ENCODE measurements at regions not wholly inside any gene's neighbourhood (a gene's known extent, or its start where the extent isn't known, plus 50 kb on each side); places are given as distances from the start of the nearest gene placed in this dataset.
"Not testable (repeated sequence)": the region's sequence is repeated elsewhere in the genome, so short reads cannot be mapped to it uniquely, and the experiment has no call there.

GRCh38 chr2:234172066-234172465, 121.6 kb downstream of the SPP2 start:
- Histone ChIP-seq H3K4me1 (ENCODE audit: control insufficient read depth, extremely low read depth, insufficient read depth, low read length) (no peaks in the 10 kb centered on the region), H3K9ac (ENCODE audit: insufficient read depth, low read length) (no peak overlapping the region), H3K9me3 (ENCODE audit: control insufficient read depth, insufficient read depth, low read depth, low read length) (no peaks in the 10 kb centered on the region), H4K20me1 (ENCODE audit: control insufficient read depth, extremely low read depth, insufficient read depth, low read length) (no peaks in the 10 kb centered on the region), H3K4me3 (replicated peaks in 1 of 4; ENCODE audit: control extremely low read depth in 1 of 4, insufficient read depth in 1 of 4, low read depth in 3 of 4, low read length in 4 of 4) (no peak overlapping the region), H3K4me2 (ENCODE audit: extremely low read depth, insufficient read depth, low read length) (no peak overlapping the region), H3K27me3 (ENCODE audit: control insufficient read depth, insufficient read depth, low read length) (no peaks in the 10 kb centered on the region), H3K79me2 (ENCODE audit: control insufficient read depth, insufficient read depth, low read length) (no peaks in the 10 kb centered on the region), H3K27ac (ENCODE audit: insufficient read depth, low read length) (no peak overlapping the region), H2AFZ (ENCODE audit: low read length) (no peak overlapping the region), H3K36me3 (ENCODE audit: control insufficient read depth, insufficient read depth, low read length) (no peaks in the 10 kb centered on the region)
- TF ChIP-seq, protein P1, sequence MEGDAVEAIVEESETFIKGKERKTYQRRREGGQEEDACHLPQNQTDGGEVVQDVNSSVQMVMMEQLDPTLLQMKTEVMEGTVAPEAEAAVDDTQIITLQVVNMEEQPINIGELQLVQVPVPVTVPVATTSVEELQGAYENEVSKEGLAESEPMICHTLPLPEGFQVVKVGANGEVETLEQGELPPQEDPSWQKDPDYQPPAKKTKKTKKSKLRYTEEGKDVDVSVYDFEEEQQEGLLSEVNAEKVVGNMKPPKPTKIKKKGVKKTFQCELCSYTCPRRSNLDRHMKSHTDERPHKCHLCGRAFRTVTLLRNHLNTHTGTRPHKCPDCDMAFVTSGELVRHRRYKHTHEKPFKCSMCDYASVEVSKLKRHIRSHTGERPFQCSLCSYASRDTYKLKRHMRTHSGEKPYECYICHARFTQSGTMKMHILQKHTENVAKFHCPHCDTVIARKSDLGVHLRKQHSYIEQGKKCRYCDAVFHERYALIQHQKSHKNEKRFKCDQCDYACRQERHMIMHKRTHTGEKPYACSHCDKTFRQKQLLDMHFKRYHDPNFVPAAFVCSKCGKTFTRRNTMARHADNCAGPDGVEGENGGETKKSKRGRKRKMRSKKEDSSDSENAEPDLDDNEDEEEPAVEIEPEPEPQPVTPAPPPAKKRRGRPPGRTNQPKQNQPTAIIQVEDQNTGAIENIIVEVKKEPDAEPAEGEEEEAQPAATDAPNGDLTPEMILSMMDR (conservative IDR thresholded peaks at IDR 0.05 in 1 of 2, IDR thresholded peaks at IDR 0.05 in 1 of 2; ENCODE audit: low read depth in 1 of 2, low read length in 2 of 2): no peak
- TF ChIP-seq EZH2 (IDR thresholded peaks at IDR 0.05; ENCODE audit: low read length, missing control alignments): no peak
- no peak for DNase-seq (ENCODE audit: low read depth in 2 of 2)

GRCh38 chr2:234171666-234172065, 121.2 kb downstream of the SPP2 start:
- Histone ChIP-seq H4K20me1 (ENCODE audit: control insufficient read depth, extremely low read depth, insufficient read depth, low read length) (no peaks in the 10 kb centered on the region), H3K4me1 (ENCODE audit: control insufficient read depth, extremely low read depth, insufficient read depth, low read length) (no peaks in the 10 kb centered on the region), H3K4me2 (ENCODE audit: extremely low read depth, insufficient read depth, low read length) (no peak overlapping the region), H3K4me3 (replicated peaks in 1 of 4; ENCODE audit: control extremely low read depth in 1 of 4, insufficient read depth in 1 of 4, low read depth in 3 of 4, low read length in 4 of 4) (no peak overlapping the region), H3K9ac (ENCODE audit: insufficient read depth, low read length) (no peak overlapping the region), H3K79me2 (ENCODE audit: control insufficient read depth, insufficient read depth, low read length) (no peaks in the 10 kb centered on the region), H3K36me3 (ENCODE audit: control insufficient read depth, insufficient read depth, low read length) (no peaks in the 10 kb centered on the region), H2AFZ (ENCODE audit: low read length) (no peak overlapping the region), H3K9me3 (ENCODE audit: control insufficient read depth, insufficient read depth, low read depth, low read length) (no peaks in the 10 kb centered on the region), H3K27me3 (ENCODE audit: control insufficient read depth, insufficient read depth, low read length) (no peaks in the 10 kb centered on the region), H3K27ac (ENCODE audit: insufficient read depth, low read length) (no peak overlapping the region)
- TF ChIP-seq, protein P1 (conservative IDR thresholded peaks at IDR 0.05 in 1 of 2, IDR thresholded peaks at IDR 0.05 in 1 of 2; ENCODE audit: low read depth in 1 of 2, low read length in 2 of 2): no peak
- no peak for TF ChIP-seq EZH2 (IDR thresholded peaks at IDR 0.05; ENCODE audit: low read length, missing control alignments)
- DNase-seq (ENCODE audit: low read depth in 2 of 2): no peak

DNA sequence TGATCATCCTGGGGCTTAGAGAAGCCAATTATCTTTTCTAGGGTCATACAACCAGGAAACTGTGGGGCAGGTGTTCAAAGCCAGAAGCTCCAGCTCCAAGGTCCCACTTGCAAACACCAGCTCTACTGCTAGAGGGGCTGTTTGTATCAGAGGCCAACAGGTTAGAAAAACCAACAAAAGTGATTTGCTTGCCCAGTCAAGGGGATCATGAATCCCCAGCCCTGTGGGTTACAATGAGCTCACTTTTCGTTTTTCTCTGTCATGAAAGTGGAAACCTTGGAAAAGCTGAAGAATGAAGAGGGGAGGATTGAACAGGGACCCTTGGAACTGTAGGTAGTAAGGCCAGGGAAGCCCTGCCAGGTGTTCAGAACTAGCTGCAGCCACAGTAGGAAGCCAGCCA, 119.2 kb downstream of the SPP2 start:
- Histone ChIP-seq H3K36me3 (ENCODE audit: control insufficient read depth, insufficient read depth, low read length) (no peaks in the 10 kb centered on the region), H3K4me3 (replicated peaks in 1 of 4; ENCODE audit: control extremely low read depth in 1 of 4, insufficient read depth in 1 of 4, low read depth in 3 of 4, low read length in 4 of 4) (no peak overlapping the region), H3K9me3 (ENCODE audit: control insufficient read depth, insufficient read depth, low read depth, low read length) (no peaks in the 10 kb centered on the region), H3K79me2 (ENCODE audit: control insufficient read depth, insufficient read depth, low read length) (no peaks in the 10 kb centered on the region), H3K4me2 (ENCODE audit: extremely low read depth, insufficient read depth, low read length) (no peak overlapping the region), H3K27me3 (ENCODE audit: control insufficient read depth, insufficient read depth, low read length) (no peaks in the 10 kb centered on the region), H3K4me1 (ENCODE audit: control insufficient read depth, extremely low read depth, insufficient read depth, low read length) (no peaks in the 10 kb centered on the region), H3K9ac (ENCODE audit: insufficient read depth, low read length) (no peak overlapping the region), H2AFZ (ENCODE audit: low read length) (no peak overlapping the region), H4K20me1 (ENCODE audit: control insufficient read depth, extremely low read depth, insufficient read depth, low read length) (no peaks in the 10 kb centered on the region), H3K27ac (ENCODE audit: insufficient read depth, low read length) (no peak overlapping the region)
- DNase-seq (ENCODE audit: low read depth in 2 of 2): no peak
- TF ChIP-seq, protein P1 (conservative IDR thresholded peaks at IDR 0.05 in 1 of 2, IDR thresholded peaks at IDR 0.05 in 1 of 2; ENCODE audit: low read depth in 1 of 2, low read length in 2 of 2): no peak
- no peak for TF ChIP-seq EZH2 (IDR thresholded peaks at IDR 0.05; ENCODE audit: low read length, missing control alignments)

DNA sequence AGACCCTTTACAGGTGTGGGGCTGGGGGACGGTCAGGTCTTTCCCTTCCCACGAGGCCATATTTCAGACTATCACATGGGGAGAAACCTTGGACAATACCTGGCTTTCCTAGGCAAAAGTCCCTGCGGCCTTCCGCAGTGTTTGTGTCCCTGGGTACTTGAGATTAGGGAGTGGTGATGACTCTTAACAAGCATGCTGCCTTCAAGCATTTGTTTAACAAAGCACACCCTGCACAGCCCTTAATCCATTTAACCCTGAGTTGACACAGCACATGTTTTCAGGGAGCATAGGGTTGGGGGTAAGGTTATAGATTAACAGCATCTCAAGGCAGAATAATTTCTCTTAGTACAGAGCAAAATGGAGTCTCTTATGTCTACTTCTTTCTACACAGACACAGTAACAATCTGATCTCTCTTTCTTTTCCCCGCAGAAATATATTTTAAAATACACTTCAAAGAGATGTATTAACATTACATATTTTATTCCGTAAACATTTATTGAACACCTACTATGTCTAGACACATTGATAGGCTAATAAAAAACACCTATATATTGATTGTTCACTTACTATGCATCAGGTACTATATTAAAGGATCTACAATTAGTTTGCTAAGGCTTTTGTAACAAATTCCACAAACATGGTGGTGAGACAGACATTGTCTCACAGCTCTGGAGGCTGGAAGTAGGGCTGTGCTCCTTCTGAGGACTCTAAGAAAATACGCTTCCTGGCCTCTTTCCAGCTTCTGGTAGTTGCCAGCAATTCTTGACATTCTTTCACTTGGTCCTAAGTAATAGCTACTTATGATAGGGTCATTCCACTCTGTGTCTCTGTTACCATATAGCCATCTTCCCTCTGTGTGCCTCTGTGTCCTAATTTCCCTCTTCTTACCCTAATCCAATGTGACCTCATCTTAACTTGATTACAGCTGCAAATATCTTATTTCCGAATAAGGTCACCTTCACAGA, 118.4 kb downstream of the SPP2 start:
- H3K79me2 ChIP-seq (ENCODE audit: control insufficient read depth, insufficient read depth, low read length); H3K27me3 ChIP-seq (ENCODE audit: control insufficient read depth, insufficient read depth, low read length); H3K4me3 ChIP-seq (replicated peaks in 1 of 4; ENCODE audit: control extremely low read depth in 1 of 4, insufficient read depth in 1 of 4, low read depth in 3 of 4, low read length in 4 of 4); H2AFZ ChIP-seq (ENCODE audit: low read length); H3K36me3 ChIP-seq (ENCODE audit: control insufficient read depth, insufficient read depth, low read length); H3K4me1 ChIP-seq (ENCODE audit: control insufficient read depth, extremely low read depth, insufficient read depth, low read length); H3K27ac ChIP-seq (ENCODE audit: insufficient read depth, low read length); H3K9me3 ChIP-seq (ENCODE audit: control insufficient read depth, insufficient read depth, low read depth, low read length); H4K20me1 ChIP-seq (ENCODE audit: control insufficient read depth, extremely low read depth, insufficient read depth, low read length); H3K9ac ChIP-seq (ENCODE audit: insufficient read depth, low read length); H3K4me2 ChIP-seq (ENCODE audit: extremely low read depth, insufficient read depth, low read length): not testable (repeated sequence)
- peak; percentile 40 to 89 for DNase-seq (ENCODE audit: low read depth in 2 of 2)

Measured in fibroblast of lung (primary cell).